ENCODE measurements at regions not wholly inside any gene's neighbourhood (a gene's known extent, or its start where the extent isn't known, plus 50 kb on each side); places are given as distances from the start of the nearest gene placed in this dataset.

DNA sequence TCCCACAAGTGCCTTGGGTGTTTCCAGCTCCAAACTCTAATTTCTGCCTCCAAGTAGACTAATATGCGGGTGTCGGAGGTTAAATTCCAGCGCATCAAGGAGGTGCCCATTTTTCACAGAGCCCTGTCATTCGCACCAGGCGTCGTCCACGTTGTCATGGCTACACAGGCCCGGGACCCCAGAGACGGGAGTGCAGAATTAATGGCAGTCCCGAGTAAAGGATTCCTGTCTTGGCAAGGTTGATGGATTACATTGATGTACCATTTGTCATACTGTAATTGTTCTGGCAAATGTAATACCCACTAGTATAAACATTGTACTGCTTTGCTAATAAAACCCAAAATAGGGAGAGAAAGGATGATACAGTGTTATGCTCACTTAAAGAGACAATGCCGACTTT is 222.9 kb upstream of the MYL2 start:
- CTCF ChIA-PET: interaction anchor here (1.6 kb wide), 1 partner anchor 16 kb away, joined by 4 read pairs; no protein-coding TSS in a partner anchor
- DNase-seq (ENCODE audit: extremely low spot score): no peak
- POLR2A ChIA-PET: no interaction called here
- no peak for TF ChIP-seq CTCF (IDR thresholded peaks at IDR 0.05; ENCODE audit: control extremely low read depth, extremely low read depth, low read depth, missing control alignments)

DNA sequence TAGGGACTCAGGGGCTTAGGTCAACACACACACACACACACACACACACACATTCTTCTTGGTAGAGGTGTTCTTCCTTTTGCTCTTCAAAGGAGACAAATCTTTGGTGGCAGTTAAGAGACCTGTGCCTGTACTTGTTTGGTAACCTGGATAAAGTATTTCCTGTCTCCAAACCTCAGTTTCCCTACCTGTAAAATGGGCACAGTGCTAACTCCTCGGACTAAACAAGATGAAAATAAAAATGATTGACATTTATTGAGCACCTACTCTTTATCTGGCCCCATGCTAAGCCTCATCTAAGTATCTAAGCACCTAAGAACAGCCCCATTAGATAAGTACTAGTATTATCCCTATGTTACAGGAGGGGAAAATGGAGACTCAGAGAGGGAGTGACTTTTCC is 220.8 kb upstream of the MYL2 start:
- DNase-seq (ENCODE audit: extremely low spot score): no peak
- POLR2A ChIA-PET: no interaction called here
- CTCF ChIA-PET: no interaction called here
- TF ChIP-seq CTCF (IDR thresholded peaks at IDR 0.05; ENCODE audit: control extremely low read depth, extremely low read depth, low read depth, missing control alignments): no peak

GRCh38 chr12:111138016-111138415 is 217.6 kb upstream of the MYL2 start:
- no peak for DNase-seq (ENCODE audit: extremely low spot score)
- ChIA-PET POLR2A (interaction anchor here (0.5 kb wide), 1 partner anchor 1080 kb away, joined by 4 read pairs; no protein-coding TSS in a partner anchor), CTCF (no interaction called here)
- no peak for TF ChIP-seq CTCF (IDR thresholded peaks at IDR 0.05; ENCODE audit: control extremely low read depth, extremely low read depth, low read depth, missing control alignments)

DNA sequence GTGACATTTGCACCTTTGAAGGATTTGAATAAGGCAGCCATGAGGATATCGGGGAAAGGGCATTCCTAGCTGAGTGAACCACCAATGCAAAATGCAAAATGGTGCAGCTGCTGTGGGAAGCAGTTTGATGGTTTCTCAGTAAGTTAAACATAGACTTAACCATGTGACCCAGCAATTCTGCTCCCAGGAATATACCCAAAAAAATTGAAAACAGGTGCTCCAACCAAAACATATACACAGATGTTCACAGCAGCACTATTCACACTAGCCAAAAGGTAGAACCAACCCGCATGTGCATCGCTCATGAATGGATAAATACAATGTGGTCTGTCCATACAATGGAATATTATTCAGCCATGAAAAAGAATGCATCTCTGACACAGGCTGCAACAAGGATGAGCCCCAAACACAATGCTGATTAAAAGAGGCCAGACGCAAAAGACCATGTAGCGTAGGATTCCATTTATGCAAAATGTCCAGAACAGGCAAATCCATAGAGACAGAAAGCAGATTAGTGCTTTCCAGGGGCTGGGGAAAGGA is 215.0 kb upstream of the MYL2 start:
- POLR2A ChIA-PET: no interaction called here
- CTCF ChIA-PET: no interaction called here
- TF ChIP-seq CTCF (IDR thresholded peaks at IDR 0.05; ENCODE audit: control extremely low read depth, extremely low read depth, low read depth, missing control alignments): no peak
- no peak for DNase-seq (ENCODE audit: extremely low spot score)

GRCh38 chr12:111130336-111130735 is 210.0 kb upstream of the MYL2 start:
- no peak for DNase-seq (ENCODE audit: extremely low spot score)
- ChIA-PET CTCF (no interaction called here), POLR2A (no interaction called here)
- TF ChIP-seq CTCF (IDR thresholded peaks at IDR 0.05; ENCODE audit: control extremely low read depth, extremely low read depth, low read depth, missing control alignments): no peak

DNA sequence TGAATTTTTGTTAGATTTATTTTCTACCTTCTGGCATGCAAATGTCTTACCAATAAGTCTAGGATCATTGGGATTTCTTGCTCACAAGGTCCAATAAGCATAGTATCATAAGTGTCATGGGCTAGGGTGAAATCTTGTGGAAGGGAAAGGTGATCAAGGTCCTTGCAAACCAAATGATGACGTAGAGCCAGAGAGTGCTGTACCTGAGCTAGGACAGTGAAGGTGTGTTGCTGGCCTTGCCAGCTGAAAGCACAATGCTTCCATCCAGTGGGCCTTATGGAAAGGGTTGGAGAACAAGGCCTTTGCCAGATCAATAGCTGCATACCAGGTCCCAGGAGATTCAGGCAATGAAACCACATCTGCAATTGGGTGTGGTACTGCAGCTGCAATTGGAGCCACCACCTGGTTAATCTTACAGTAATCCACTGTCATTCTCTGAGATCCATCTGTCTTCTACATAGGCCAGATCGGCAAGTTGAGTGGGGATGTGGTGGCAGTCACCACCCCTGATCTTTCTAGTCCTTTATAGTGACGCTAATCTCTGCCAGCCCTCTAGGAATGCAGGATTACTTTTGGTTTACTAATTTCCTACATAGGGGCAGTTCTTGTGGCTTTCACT is 208.9 kb upstream of the MYL2 start:
- ChIA-PET CTCF (interaction anchor here (1.4 kb wide), 1 partner anchor 14 kb away, joined by 3 read pairs; no protein-coding TSS in a partner anchor), POLR2A (no interaction called here)
- no peak for DNase-seq (ENCODE audit: extremely low spot score)
- TF ChIP-seq CTCF (IDR thresholded peaks at IDR 0.05; ENCODE audit: control extremely low read depth, extremely low read depth, low read depth, missing control alignments): no peak

Data from GM10248 (cell line).